BLaER1 treated with 17β-estradiol and CSF1 and Interleukin-3, amounts not matched to agents 10 nM and 100 nM (cell line): ENCODE measurements at regions not wholly inside any gene's neighbourhood (a gene's known extent, or its start where the extent isn't known, plus 50 kb on each side); places are given as distances from the start of the nearest gene placed in this dataset.

Experiments
- H3K27ac ChIP-seq, 11 experiments: shearing (Covaris generic); formaldehyde crosslinking; 2 replicates each; pipeline ENCODE4 v1.8.1; 2022
- H3K27me3 ChIP-seq, 11 experiments: shearing (Covaris generic); formaldehyde crosslinking; 2 replicates each; pipeline ENCODE4 v1.8.1; 2022
- H3K36me3 ChIP-seq, 11 experiments: shearing (Covaris generic); formaldehyde crosslinking; 2 replicates each; pipeline ENCODE4 v1.8.1; 2022
- H3K4me1 ChIP-seq, 10 experiments: shearing (Covaris generic); formaldehyde crosslinking; 2 replicates each; pipeline ENCODE4 v1.8.1; 2022
- H3K4me2 ChIP-seq, 11 experiments: shearing (Covaris generic); formaldehyde crosslinking; 2 replicates each; pipeline ENCODE4 v1.8.1; 2022
- H3K4me3 ChIP-seq, 10 experiments: shearing (Covaris generic); formaldehyde crosslinking; 2 replicates each; pipeline ENCODE4 v1.8.1; 2022
- H3K9ac ChIP-seq, 11 experiments: shearing (Covaris generic); formaldehyde crosslinking; 2 replicates each; pipeline ENCODE4 v1.8.1; 2022
- H3K9me3 ChIP-seq, 11 experiments: shearing (Covaris generic); formaldehyde crosslinking; replicated peaks in 1 of 11; 2 replicates each; pipeline ENCODE4 v1.8.1; 2022
- H4K20me1 ChIP-seq, 11 experiments: shearing (Covaris generic); formaldehyde crosslinking; 2 replicates each; pipeline ENCODE4 v1.8.1; 2022
- Cebpa-rat ChIP-seq, 11 experiments: shearing (Covaris generic); IDR thresholded peaks; 2 replicates each; pipeline ENCODE4 v1.8.1; 2022

GRCh38 chr13:76164290-76164689 lies 528.2 kb downstream of the LMO7 start:
- H3K36me3 ChIP-seq, result no peaks in the 10 kb centered on the region
- no peaks in the 10 kb centered on the region for H3K9me3 ChIP-seq
- H3K27me3 ChIP-seq, result no peaks in the 10 kb centered on the region
- TF ChIP-seq Cebpa-rat (IDR thresholded peaks at IDR 0.05), result no peak
- no peak overlapping the region for H3K4me2 ChIP-seq
- H3K27ac ChIP-seq, result no peak overlapping the region
- no peaks in the 10 kb centered on the region for H3K4me1 ChIP-seq
- H4K20me1 ChIP-seq, result no peaks in the 10 kb centered on the region
- no peak overlapping the region for H3K4me3 ChIP-seq
- H3K9ac ChIP-seq, result no peak overlapping the region

DNA sequence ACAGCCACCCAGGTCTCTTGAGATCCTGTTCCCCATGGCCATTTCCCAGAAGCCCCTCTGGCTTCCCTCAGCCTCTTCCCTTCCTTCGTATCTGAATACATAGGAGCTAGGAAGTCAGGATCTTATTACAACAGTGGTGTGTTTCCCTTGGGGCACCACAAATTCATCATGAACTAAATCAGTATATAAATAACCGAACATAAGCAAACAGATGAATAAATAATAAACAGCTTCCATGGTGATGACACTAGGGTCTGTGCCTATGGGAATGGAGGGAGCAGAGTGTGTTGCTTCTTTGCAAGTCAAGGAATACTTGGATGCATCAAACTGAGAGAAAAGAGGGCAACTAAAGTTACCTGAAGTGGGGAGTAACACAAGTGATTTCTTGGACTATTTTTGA lies 527.6 kb downstream of the LMO7 start:
- Histone ChIP-seq H3K9me3 (no peaks in the 10 kb centered on the region), H3K4me2 (no peak overlapping the region), H3K27me3 (no peaks in the 10 kb centered on the region), H4K20me1 (no peaks in the 10 kb centered on the region), H3K4me1 (no peaks in the 10 kb centered on the region), H3K4me3 (no peak overlapping the region), H3K27ac (no peak overlapping the region), H3K36me3 (no peaks in the 10 kb centered on the region), H3K9ac (no peak overlapping the region)
- TF ChIP-seq Cebpa-rat (IDR thresholded peaks at IDR 0.05), result no peak

GRCh38 chr13:76160961-76161925 lies 525.1 kb downstream of the LMO7 start:
- Histone ChIP-seq H4K20me1 (no peaks in the 10 kb centered on the region), H3K4me1 (no peaks in the 10 kb centered on the region), H3K4me2 (no peak overlapping the region), H3K4me3 (no peak overlapping the region), H3K9ac (no peak overlapping the region), H3K36me3 (no peaks in the 10 kb centered on the region), H3K9me3 (no peaks in the 10 kb centered on the region), H3K27me3 (no peaks in the 10 kb centered on the region), H3K27ac (no peak overlapping the region)
- no peak for TF ChIP-seq Cebpa-rat (IDR thresholded peaks at IDR 0.05)

DNA sequence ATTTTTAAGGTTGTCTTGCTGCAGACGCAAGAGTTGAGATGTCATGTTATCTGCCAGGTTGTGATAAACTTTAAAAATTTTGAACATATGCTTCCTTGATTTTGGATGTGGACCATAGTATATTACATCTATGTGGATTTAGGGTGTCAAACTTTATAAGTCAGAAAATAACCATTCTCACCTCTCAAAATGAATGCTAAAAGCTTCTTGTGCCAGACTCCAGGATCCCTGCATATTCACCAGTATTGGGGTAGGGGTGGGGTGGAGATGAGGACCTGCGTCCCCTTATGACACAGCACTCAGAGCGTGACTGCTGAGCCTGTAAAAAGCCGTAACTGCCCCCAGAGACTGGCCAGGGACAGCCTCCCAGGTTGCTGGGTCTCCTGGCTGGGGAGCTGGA lies 524.4 kb downstream of the LMO7 start:
- Histone ChIP-seq H4K20me1 (no peaks in the 10 kb centered on the region), H3K4me3 (no peak overlapping the region), H3K9me3 (no peaks in the 10 kb centered on the region), H3K27ac (no peak overlapping the region), H3K27me3 (no peaks in the 10 kb centered on the region), H3K9ac (no peak overlapping the region), H3K4me2 (no peak overlapping the region), H3K36me3 (no peaks in the 10 kb centered on the region), H3K4me1 (no peaks in the 10 kb centered on the region)
- TF ChIP-seq Cebpa-rat (IDR thresholded peaks at IDR 0.05), result no peak

- Histone ChIP-seq H3K9me3 (no peaks in the 10 kb centered on the region), H3K4me3 (no peak overlapping the region), H3K4me2 (no peak overlapping the region), H3K4me1 (no peaks in the 10 kb centered on the region), H4K20me1 (no peaks in the 10 kb centered on the region), H3K36me3 (no peaks in the 10 kb centered on the region), H3K9ac (no peak overlapping the region), H3K27me3 (no peaks in the 10 kb centered on the region), H3K27ac (no peak overlapping the region)
- TF ChIP-seq Cebpa-rat (IDR thresholded peaks at IDR 0.05), result no peak
Measured at GRCh38 chr13:76157926-76158325, 521.8 kb downstream of the LMO7 start.

GRCh38 chr13:76153239-76153638 lies 517.1 kb downstream of the LMO7 start:
- Histone ChIP-seq H3K36me3 (no peaks in the 10 kb centered on the region), H3K4me2 (no peak overlapping the region), H4K20me1 (no peaks in the 10 kb centered on the region), H3K9ac (no peak overlapping the region), H3K27me3 (no peaks in the 10 kb centered on the region), H3K4me3 (no peak overlapping the region), H3K4me1 (no peaks in the 10 kb centered on the region), H3K27ac (no peak overlapping the region), H3K9me3 (no peaks in the 10 kb centered on the region)
- no peak for TF ChIP-seq Cebpa-rat (IDR thresholded peaks at IDR 0.05)

DNA sequence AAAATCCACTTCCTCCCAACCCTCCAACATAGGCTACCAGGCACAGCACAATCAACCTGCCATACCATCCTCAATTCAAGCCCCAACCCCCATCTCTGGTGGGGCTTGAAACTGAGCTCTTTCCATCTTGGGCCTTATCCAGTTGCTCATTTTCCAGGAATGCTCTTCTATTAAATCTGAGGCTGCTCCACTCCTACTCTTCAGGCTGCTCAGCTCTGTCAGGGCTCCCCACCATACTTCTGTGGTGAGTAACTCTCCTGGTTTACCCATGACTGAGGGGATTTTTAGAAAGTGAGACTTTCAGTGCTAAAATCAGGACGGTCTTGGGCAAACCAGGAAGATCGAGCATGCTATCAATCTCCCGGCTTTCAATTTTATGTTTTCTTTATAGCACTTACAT lies 512.8 kb downstream of the LMO7 start:
- TF ChIP-seq Cebpa-rat (IDR thresholded peaks at IDR 0.05), result no peak
- Histone ChIP-seq H3K27ac (no peak overlapping the region), H3K9me3 (no peaks in the 10 kb centered on the region), H3K27me3 (no peaks in the 10 kb centered on the region), H4K20me1 (no peaks in the 10 kb centered on the region), H3K4me1 (no peaks in the 10 kb centered on the region), H3K4me2 (no peak overlapping the region), H3K36me3 (no peaks in the 10 kb centered on the region), H3K9ac (no peak overlapping the region), H3K4me3 (no peak overlapping the region)

DNA sequence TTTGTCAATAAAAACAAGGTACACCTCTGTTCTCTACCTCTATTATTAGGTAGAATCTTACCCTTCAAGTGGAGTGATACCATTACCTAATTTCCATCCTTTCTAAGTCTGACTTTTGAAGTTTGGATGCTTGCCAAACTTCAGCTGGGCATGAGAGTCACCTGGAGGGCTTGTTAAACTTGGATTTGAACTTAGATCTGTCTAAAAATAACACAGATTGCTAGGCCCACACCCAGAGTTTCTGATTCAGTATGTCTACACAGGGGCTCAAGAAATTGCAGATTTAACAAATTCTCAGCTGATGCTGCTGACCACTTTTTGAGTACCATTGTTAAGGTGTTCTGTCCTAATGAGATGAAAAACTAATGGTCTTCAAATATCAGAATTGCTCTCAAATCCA lies 512.2 kb downstream of the LMO7 start:
- H3K27me3 ChIP-seq, result no peaks in the 10 kb centered on the region
- no peaks in the 10 kb centered on the region for H3K9me3 ChIP-seq
- no peak for TF ChIP-seq Cebpa-rat (IDR thresholded peaks at IDR 0.05)
- no peaks in the 10 kb centered on the region for H3K36me3 ChIP-seq
- no peaks in the 10 kb centered on the region for H4K20me1 ChIP-seq
- H3K4me2 ChIP-seq, result no peak overlapping the region
- no peak overlapping the region for H3K4me3 ChIP-seq
- no peaks in the 10 kb centered on the region for H3K4me1 ChIP-seq
- no peak overlapping the region for H3K9ac ChIP-seq
- no peak overlapping the region for H3K27ac ChIP-seq

DNA sequence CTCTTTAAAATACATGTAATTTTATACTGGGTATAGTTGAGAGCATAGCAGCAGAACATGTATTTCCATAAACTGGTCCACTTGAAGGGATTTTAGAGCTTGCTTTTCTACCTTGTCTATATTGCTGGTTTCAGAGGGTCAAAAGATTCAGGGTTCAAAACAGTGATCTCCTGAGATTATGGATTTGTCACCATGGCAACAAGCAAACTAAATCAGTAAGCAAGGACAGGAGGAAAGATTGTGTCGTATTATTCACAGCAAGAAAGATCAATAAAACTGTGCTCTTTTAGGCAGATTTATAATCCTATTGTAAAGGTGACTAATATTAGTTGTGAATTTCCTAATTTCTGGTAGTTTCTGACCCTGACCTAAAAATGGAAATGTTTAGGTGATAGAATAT lies 496.4 kb downstream of the LMO7 start:
- H3K4me1 ChIP-seq, result no peaks in the 10 kb centered on the region
- H3K9ac ChIP-seq, result no peak overlapping the region
- no peak overlapping the region for H3K4me3 ChIP-seq
- no peak overlapping the region for H3K27ac ChIP-seq
- no peaks in the 10 kb centered on the region for H3K36me3 ChIP-seq
- no peaks in the 10 kb centered on the region for H3K27me3 ChIP-seq
- no peaks in the 10 kb centered on the region for H4K20me1 ChIP-seq
- no peaks in the 10 kb centered on the region for H3K9me3 ChIP-seq
- H3K4me2 ChIP-seq, result no peak overlapping the region
- no peak for TF ChIP-seq Cebpa-rat (IDR thresholded peaks at IDR 0.05)

DNA sequence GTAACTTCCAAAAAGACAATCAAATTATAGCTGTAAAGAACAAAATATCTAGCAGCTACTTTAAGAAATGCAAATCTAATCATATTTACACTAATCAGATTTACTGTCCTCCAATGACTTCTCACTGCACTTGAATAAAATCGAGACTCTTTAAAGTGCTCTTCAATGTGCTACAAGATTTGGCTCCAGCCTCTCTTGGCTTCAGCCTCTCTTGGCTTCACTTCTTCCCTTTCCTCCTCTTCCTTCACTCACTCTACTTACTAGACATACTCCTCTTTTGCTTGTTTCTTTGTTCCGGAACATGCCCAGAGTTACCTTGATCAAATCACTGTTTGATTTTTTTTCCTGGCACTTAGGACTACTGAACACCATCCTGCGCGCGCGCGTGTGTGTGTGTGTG lies 495.4 kb downstream of the LMO7 start:
- H3K9ac ChIP-seq, result no peak overlapping the region
- TF ChIP-seq Cebpa-rat (IDR thresholded peaks at IDR 0.05), result no peak

More for the DNA sequence above, 495.4 kb downstream of the LMO7 start:
- H3K4me2 ChIP-seq, result no peak overlapping the region
- H3K27ac ChIP-seq, result no peak overlapping the region
- no peaks in the 10 kb centered on the region for H3K36me3 ChIP-seq
- no peak overlapping the region for H3K4me3 ChIP-seq
- H3K27me3 ChIP-seq, result no peaks in the 10 kb centered on the region
- no peaks in the 10 kb centered on the region for H3K9me3 ChIP-seq
- H4K20me1 ChIP-seq, result no peaks in the 10 kb centered on the region
- no peaks in the 10 kb centered on the region for H3K4me1 ChIP-seq
